A549 (cell line): ENCODE measurements at regions not wholly inside any gene's neighbourhood (a gene's known extent, or its start where the extent isn't known, plus 50 kb on each side); places are given as distances from the start of the nearest gene placed in this dataset.

Experiments
- ATAC-seq, 2 experiments: fragments of 200-7000 bp in 1 of 2; fragments of >200 bp in 1 of 2; cut with Nextera tagmentation in 1 of 2; cut with Tn5 transposase in 1 of 2; 3 replicates each; pipeline versions ENCODE4 v1.8.0 to v1.9.1; 2018 to 2020; ENCODE audit warnings: mild to moderate bottlenecking in 1 of 2, moderate library complexity in 1 of 2
- CTCF ChIA-PET: fragments of 300-600 bp; sonication (Branson Sonifier 250); formaldehyde crosslinking; extraction: SDS; loops from one replicate; lab custom pipeline; 2021; ENCODE audit warnings: antibody characterized with exemption, inconsistent platforms; lab: Yijun Ruan, JAX
- POLR2A ChIA-PET: fragments of 350-600 bp; formaldehyde crosslinking; extraction: SDS; loops from one replicate; lab custom pipeline; 2021; ENCODE audit warnings: antibody characterized with exemption, inconsistent platforms; lab: Yijun Ruan, JAX
- DNase-seq, 2 experiments: peaks; one replicate each; pipeline versions ENCODE4 v3.0.0 to v3.0.0-alpha.2; 2011 to 2016; ENCODE audit warnings: low read depth in 1 of 2, low spot score in 1 of 2
- FAIRE-seq: peaks from 2 replicates; lab custom pipeline; 2011; peaks lifted over from hg19 to GRCh38; lab: Jason Lieb, UNC
- H3K27ac ChIP-seq, 2 experiments: fragments of >200 bp; sonication (Bioruptor Twin); formaldehyde crosslinking; 3 replicates each; pipeline ENCODE4 v1.5.1; 2016 to 2017
- H3K4me1 ChIP-seq: fragments of >200 bp; sonication (Bioruptor Twin); formaldehyde crosslinking; 3 replicates; pipeline ENCODE4 v1.6.1; 2016
- H3K4me2 ChIP-seq: fragments of >200 bp; sonication (Bioruptor Twin); formaldehyde crosslinking; 3 replicates; pipeline ENCODE4 v1.6.1; 2016
- H3K4me3 ChIP-seq: fragments of >200 bp; sonication (Bioruptor Twin); formaldehyde crosslinking; 3 replicates; pipeline ENCODE4 v1.5.1; 2016
- H3K9me3 ChIP-seq: fragments of >200 bp; sonication (Bioruptor Twin); formaldehyde crosslinking; 3 replicates; pipeline ENCODE4 v1.6.1; 2016
- CEBPB ChIP-seq, 2 experiments: fragments of >200 bp in 1 of 2; sonication (Bioruptor Twin) in 1 of 2; formaldehyde crosslinking in 1 of 2; IDR thresholded peaks; 2 replicates each; pipeline ENCODE4 v1.6.1; 2012 to 2016
- CHD4 ChIP-seq: fragments of 200-600 bp; sonication (generic); IDR thresholded peaks from 2 replicates; pipeline ENCODE4 v1.6.1; 2016; ENCODE audit warnings: antibody characterized with exemption, mild to moderate bottlenecking, borderline replicate concordance
- EHMT2 ChIP-seq: fragments of 200-600 bp; sonication (generic); IDR thresholded peaks from 2 replicates; pipeline ENCODE4 v1.6.1; 2016; ENCODE audit warnings: antibody characterized with exemption, low read depth, mild to moderate bottlenecking, moderate library complexity
- EP300 ChIP-seq, 2 experiments: fragments of >200 bp; sonication (Bioruptor Twin); formaldehyde crosslinking; IDR thresholded peaks; 2 replicates in 1 of 2; 3 replicates in 1 of 2; pipeline ENCODE4 v1.6.1; 2016 to 2017
- ESRRA ChIP-seq: fragments of 150-350 bp; IDR thresholded peaks from 2 replicates; pipeline ENCODE4 v1.6.1; 2014; ENCODE audit warnings: mild to moderate bottlenecking, low read length, borderline replicate concordance
- FOXS1 ChIP-seq: fragments of 250-450 bp; sonication (Bioruptor Pico); IDR thresholded peaks from 2 replicates; pipeline ENCODE4 v1.5.0; 2020; ENCODE audit warnings: mild to moderate bottlenecking, moderate library complexity
- GATA3 ChIP-seq: IDR thresholded peaks from 2 replicates; pipeline ENCODE4 v1.6.1; 2012; ENCODE audit warnings: borderline replicate concordance
- HDAC2 ChIP-seq: fragments of 200-600 bp; sonication (generic); IDR thresholded peaks from 2 replicates; pipeline ENCODE4 v1.6.1; 2016
- HES2 ChIP-seq: fragments of >200 bp; sonication (Bioruptor Twin); formaldehyde crosslinking; IDR thresholded peaks from 2 replicates; pipeline ENCODE4 v1.6.1; 2016
- KDM1A ChIP-seq: fragments of 200-600 bp; sonication (generic); IDR thresholded peaks from 2 replicates; pipeline ENCODE4 v1.6.1; 2016; ENCODE audit warnings: low read depth, mild to moderate bottlenecking
- KDM5A ChIP-seq: fragments of 200-600 bp; sonication (generic); IDR thresholded peaks from 2 replicates; pipeline ENCODE4 v1.6.1; 2016; ENCODE audit warnings: antibody characterized with exemption, mild to moderate bottlenecking
- MAFK ChIP-seq: fragments of 450-650 bp; IDR thresholded peaks from 2 replicates; pipeline ENCODE4 v1.6.1; 2014; ENCODE audit not compliant: partially characterized antibody
- MAZ ChIP-seq: fragments of 150-350 bp; IDR thresholded peaks from 2 replicates; pipeline ENCODE4 v1.6.1; 2014; ENCODE audit warnings: antibody characterized with exemption, low read depth, low read length, borderline replicate concordance
- NFE2L2 ChIP-seq: fragments of 150-350 bp; conservative IDR thresholded peaks from 2 replicates; pipeline ENCODE4 v1.6.1; 2014; ENCODE audit warnings: low read length
- NPAS2 ChIP-seq: fragments of 250-450 bp; sonication (Bioruptor Pico); IDR thresholded peaks from 2 replicates; pipeline ENCODE4 v1.8.0; 2022; ENCODE audit warnings: mild to moderate bottlenecking, moderate library complexity, borderline replicate concordance
- PBX3 ChIP-seq: IDR thresholded peaks from 2 replicates; pipeline ENCODE4 v1.6.1; 2012
- POLR2A ChIP-seq: IDR thresholded peaks from 2 replicates; pipeline ENCODE4 v1.6.1; 2012; ENCODE audit warnings: mild to moderate bottlenecking, low read length
- RAD21 ChIP-seq, 2 experiments: fragments of >200 bp in 1 of 2; sonication (Bioruptor Twin) in 1 of 2; formaldehyde crosslinking in 1 of 2; IDR thresholded peaks in 1 of 2; conservative IDR thresholded peaks in 1 of 2; 2 replicates in 1 of 2; 3 replicates in 1 of 2; pipeline ENCODE4 v1.6.1; 2012 to 2018; ENCODE audit warnings: inconsistent platforms in 1 of 2
- RARB ChIP-seq: fragments of 250-450 bp; sonication (Bioruptor Pico); IDR thresholded peaks from 2 replicates; pipeline ENCODE4 v1.8.0; 2021; ENCODE audit warnings: mild to moderate bottlenecking, moderate library complexity
- RFX5 ChIP-seq: fragments of 450-650 bp; IDR thresholded peaks from 2 replicates; pipeline ENCODE4 v1.7.1; 2014; ENCODE audit warnings: antibody characterized with exemption, mild to moderate bottlenecking, moderate library complexity
- SMC3 ChIP-seq: fragments of >200 bp; sonication (Bioruptor Twin); formaldehyde crosslinking; IDR thresholded peaks from 3 replicates; pipeline ENCODE4 v1.6.1; 2018; ENCODE audit warnings: inconsistent platforms
- ZC3H11A ChIP-seq: fragments of 450-650 bp; IDR thresholded peaks from 2 replicates; pipeline ENCODE4 v1.6.1; 2014; ENCODE audit warnings: antibody characterized with exemption, mild to moderate bottlenecking
- ZNF302 ChIP-seq: fragments of 250-450 bp; sonication (Bioruptor Pico); IDR thresholded peaks from 2 replicates; pipeline ENCODE4 v1.9.0; 2021; ENCODE audit warnings: inconsistent platforms, mild to moderate bottlenecking, moderate library complexity
- WGBS: methylation state at CpG from one replicate; pipeline ENCODE4 v1.1.6; 2017; ENCODE audit errors: missing lambda C conversion rate; 5-methylcytosine and 5-hydroxymethylcytosine counted together

GRCh38 chr10:11679946-11680345 is 62.2 kb upstream of the ECHDC3 start:
- ATAC-seq = no peak
- H3K4me3 ChIP-seq = no peak overlapping the region
- no peaks in the 10 kb centered on the region for H3K9me3 ChIP-seq
- H3K27ac ChIP-seq = no peak overlapping the region
- no peak for TF ChIP-seq RAD21 (conservative IDR thresholded peaks at IDR 0.05 in 1 of 2, IDR thresholded peaks at IDR 0.05 in 1 of 2)
- TF ChIP-seq HDAC2 = no peak
- TF ChIP-seq FOXS1 (CRISPR knock-in tag) = no peak
- no peak for TF ChIP-seq CHD4
- TF ChIP-seq RFX5 = no peak
- TF ChIP-seq, all 56 proteins: peak for 0
- Histone ChIP-seq H3K4me2 (no peak overlapping the region), H3K4me1 (peaks cover 5% of the 10 kb centered on the region; the same call in 2 of the 3 replicates)
- ChIA-PET POLR2A (no interaction called here), CTCF (no interaction called here)
- DNase-seq (no peak), FAIRE-seq (no peak)
- WGBS = 30% methylated on average over 3 of the region's 3 CpGs

DNA sequence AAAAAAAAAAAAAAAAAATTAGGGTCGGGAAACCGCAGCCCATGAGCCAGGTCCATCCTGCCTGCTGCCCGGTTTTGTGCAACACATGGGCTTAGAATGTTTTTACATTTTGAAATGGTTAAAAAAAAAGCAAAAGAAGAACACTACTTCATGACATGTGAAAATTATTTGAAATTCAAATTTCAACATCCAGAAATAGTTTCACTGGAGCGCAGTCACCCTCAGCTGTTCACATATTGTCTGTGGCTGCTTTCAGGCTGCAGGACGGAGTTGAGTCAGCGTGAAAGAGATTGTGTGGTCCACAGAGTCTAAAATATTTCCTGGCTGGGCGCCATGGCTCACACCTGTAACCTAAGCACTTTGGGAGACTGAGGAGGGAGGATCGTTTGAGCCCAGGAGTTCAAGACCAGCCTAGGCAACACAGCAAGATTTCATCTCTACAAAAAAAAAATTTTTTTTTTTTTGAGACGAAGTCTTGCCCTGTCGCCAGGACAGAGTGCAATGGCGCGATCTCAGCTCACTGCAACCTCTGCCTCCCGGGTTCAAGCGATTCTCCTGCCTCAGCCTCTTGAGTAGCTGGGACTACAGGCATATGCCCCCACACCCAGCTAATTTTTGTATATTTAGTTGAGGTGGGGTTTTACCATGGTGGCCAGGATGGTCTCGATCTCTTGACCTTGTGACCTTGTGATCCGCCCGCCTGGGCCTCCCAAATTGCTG is 63.9 kb upstream of the ECHDC3 start:
- no peak for ATAC-seq
- no peak for DNase-seq
- TF ChIP-seq NFE2L2 (no peak), KDM1A (no peak), ESRRA (no peak), POLR2A (no peak), RARB (CRISPR knock-in tag) (no peak), ZNF302 (CRISPR knock-in tag) (no peak), SMC3 (no peak), HDAC2 (no peak), KDM5A (no peak), EHMT2 (no peak), GATA3 (no peak), CEBPB (IDR thresholded peaks at IDR 0.05) (no peak), NPAS2 (CRISPR knock-in tag) (no peak), HES2 (no peak), MAZ (no peak)
- Histone ChIP-seq H3K4me1 (no peaks in the 10 kb centered on the region), H3K4me3 (no peak overlapping the region), H3K4me2 (no peak overlapping the region), H3K27ac (no peak overlapping the region), H3K9me3 (no peaks in the 10 kb centered on the region)
- WGBS = 67% methylated on average over 17 of the region's 17 CpGs
- ChIA-PET POLR2A (no interaction called here), CTCF (interaction anchor here (0.6 to 0.7 kb wide), 2 partner anchors 17 to 22 kb away, joined by 3 read pairs; no protein-coding TSS in a partner anchor)
- FAIRE-seq = no peak

GRCh38 chr10:11677480-11677879 is 64.7 kb upstream of the ECHDC3 start:
- TF ChIP-seq HES2 (no peak), ZC3H11A (no peak), EP300 (IDR thresholded peaks at IDR 0.05) (no peak), MAFK (no peak), PBX3 (no peak)
- DNase-seq (no peak), FAIRE-seq (no peak), ATAC-seq (no peak)
- no peak overlapping the region for H3K4me3 ChIP-seq
- H3K9me3 ChIP-seq = no peaks in the 10 kb centered on the region
- no peaks in the 10 kb centered on the region for H3K4me1 ChIP-seq
- 67% methylated on average over 12 of the region's 12 CpGs for WGBS
- H3K27ac ChIP-seq = no peak overlapping the region
- POLR2A ChIA-PET = no interaction called here
- CTCF ChIA-PET = interaction anchor here (0.6 kb wide), 1 partner anchor 21 kb away, joined by 3 read pairs; no protein-coding TSS in a partner anchor
- H3K4me2 ChIP-seq = no peak overlapping the region
